Hepatocyte (in vitro differentiated cells): ENCODE measurements at regions not wholly inside any gene's neighbourhood (a gene's known extent, or its start where the extent isn't known, plus 50 kb on each side); places are given as distances from the start of the nearest gene placed in this dataset.

Experiments
- CTCF ChIP-seq: fragments of 200-600 bp; sonication (generic); IDR thresholded peaks from 2 replicates; pipeline ENCODE4 v1.5.1; 2016; ENCODE audit warnings: antibody characterized with exemption, mild to moderate bottlenecking; ENCODE audit not compliant: poor library complexity
- EZH2 ChIP-seq: fragments of 200-600 bp; sonication (generic); IDR thresholded peaks from 2 replicates; pipeline ENCODE4 v1.6.1; 2016; ENCODE audit warnings: antibody characterized with exemption, mild to moderate bottlenecking, borderline replicate concordance
- EZH2phosphoT487 ChIP-seq: fragments of 200-600 bp; sonication (generic); IDR thresholded peaks from one replicate; pipeline ENCODE4 v1.6.1; 2018; ENCODE audit warnings: antibody characterized with exemption, mild to moderate bottlenecking, low read depth, moderate library complexity; ENCODE audit not compliant: unreplicated experiment, severe bottlenecking

GRCh38 chr13:110780422-110780821, 66.9 kb downstream of the ING1 start:
- TF ChIP-seq CTCF (no peak), EZH2 (no peak), EZH2phosphoT487 (no peak)
